Progenitor cell of endocrine pancreas (in vitro differentiated cells): ENCODE measurements at regions not wholly inside any gene's neighbourhood (a gene's known extent, or its start where the extent isn't known, plus 50 kb on each side); places are given as distances from the start of the nearest gene placed in this dataset.

Experiments
- DNase-seq: peaks from one replicate; pipeline ENCODE4 v3.0.0; 2021; ENCODE audit warnings: low spot score; ENCODE audit not compliant: unreplicated experiment
- H3K27ac Mint-ChIP-seq: 2 replicates; pipeline ENCODE4 v1.8.0; 2021; ENCODE audit warnings: mild to moderate bottlenecking, moderate library complexity, mixed read lengths
- H3K27me3 Mint-ChIP-seq: 2 replicates; pipeline ENCODE4 v1.8.0; 2021; ENCODE audit warnings: mixed read lengths
- H3K36me3 Mint-ChIP-seq: 2 replicates; pipeline ENCODE4 v1.8.0; 2022; ENCODE audit warnings: mixed read lengths; ENCODE audit not compliant: insufficient read depth
- H3K4me1 Mint-ChIP-seq: 2 replicates; pipeline ENCODE4 v1.8.0; 2021; ENCODE audit warnings: low read depth, mixed read lengths
- H3K4me3 Mint-ChIP-seq: 2 replicates; pipeline ENCODE4 v1.8.0; 2021; ENCODE audit warnings: low read depth, mild to moderate bottlenecking, moderate library complexity, mixed read lengths
- H3K9me3 Mint-ChIP-seq: 2 replicates; pipeline ENCODE4 v1.8.0; 2021; ENCODE audit warnings: low read depth, mixed read lengths
- TF ChIP-seq, protein P1 (sequence below): fragments of 200-600 bp; sonication (generic); IDR thresholded peaks from one replicate; pipeline ENCODE4 v1.5.0; 2021; ENCODE audit warnings: antibody characterized with exemption, mild to moderate bottlenecking; ENCODE audit not compliant: unreplicated experiment

DNA sequence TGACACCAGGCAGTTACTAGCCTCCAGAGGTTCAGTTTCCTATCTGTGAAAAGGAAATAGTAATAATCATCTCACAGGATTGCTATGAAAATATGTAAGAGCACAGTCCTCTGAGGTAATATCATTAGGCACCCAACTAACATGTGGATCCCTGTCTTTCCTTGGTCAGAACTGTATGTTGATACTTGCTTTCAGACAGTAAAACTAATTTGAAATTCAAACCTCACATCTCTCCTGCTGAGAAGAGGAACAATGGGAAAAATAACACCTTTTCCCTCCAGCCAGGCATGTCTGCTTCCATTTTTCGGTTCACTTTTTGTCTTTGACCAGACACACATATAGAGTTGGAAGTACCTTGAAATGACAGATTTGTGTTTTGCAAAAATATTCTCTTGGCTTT, 262.7 kb downstream of the IL15 start:
- Mint-ChIP-seq H3K4me1 (no peaks in the 10 kb centered on the region), H3K27ac (no peak overlapping the region), H3K9me3 (peaks cover 2% of the 10 kb centered on the region), H3K4me3 (no peak overlapping the region), H3K27me3 (no peaks in the 10 kb centered on the region), H3K36me3 (no peaks in the 10 kb centered on the region)
- no peak for DNase-seq
- TF ChIP-seq, protein P1, sequence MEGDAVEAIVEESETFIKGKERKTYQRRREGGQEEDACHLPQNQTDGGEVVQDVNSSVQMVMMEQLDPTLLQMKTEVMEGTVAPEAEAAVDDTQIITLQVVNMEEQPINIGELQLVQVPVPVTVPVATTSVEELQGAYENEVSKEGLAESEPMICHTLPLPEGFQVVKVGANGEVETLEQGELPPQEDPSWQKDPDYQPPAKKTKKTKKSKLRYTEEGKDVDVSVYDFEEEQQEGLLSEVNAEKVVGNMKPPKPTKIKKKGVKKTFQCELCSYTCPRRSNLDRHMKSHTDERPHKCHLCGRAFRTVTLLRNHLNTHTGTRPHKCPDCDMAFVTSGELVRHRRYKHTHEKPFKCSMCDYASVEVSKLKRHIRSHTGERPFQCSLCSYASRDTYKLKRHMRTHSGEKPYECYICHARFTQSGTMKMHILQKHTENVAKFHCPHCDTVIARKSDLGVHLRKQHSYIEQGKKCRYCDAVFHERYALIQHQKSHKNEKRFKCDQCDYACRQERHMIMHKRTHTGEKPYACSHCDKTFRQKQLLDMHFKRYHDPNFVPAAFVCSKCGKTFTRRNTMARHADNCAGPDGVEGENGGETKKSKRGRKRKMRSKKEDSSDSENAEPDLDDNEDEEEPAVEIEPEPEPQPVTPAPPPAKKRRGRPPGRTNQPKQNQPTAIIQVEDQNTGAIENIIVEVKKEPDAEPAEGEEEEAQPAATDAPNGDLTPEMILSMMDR, result no peak

DNA sequence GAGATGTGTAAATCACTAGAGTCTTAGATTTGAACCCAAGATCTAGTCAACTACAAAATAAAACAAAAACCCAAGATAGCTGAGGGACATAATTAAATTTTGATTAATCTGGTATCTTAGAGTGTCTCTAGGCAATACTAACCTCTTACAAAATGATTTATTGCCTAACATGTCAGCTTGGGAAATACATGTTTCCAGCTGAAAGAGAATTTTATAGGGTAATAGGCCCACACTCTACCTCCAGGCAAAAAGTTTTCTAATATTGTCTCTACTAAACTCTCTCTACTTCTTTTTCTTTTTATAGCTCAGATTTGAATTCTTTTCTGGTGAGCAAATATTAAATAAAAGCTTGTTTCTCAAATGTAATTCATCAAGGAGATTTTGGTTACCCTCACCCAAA, 263.2 kb downstream of the IL15 start:
- TF ChIP-seq, protein P1, result no peak
- H3K4me3 Mint-ChIP-seq, result no peak overlapping the region
- H3K27ac Mint-ChIP-seq, result no peak overlapping the region
- no peaks in the 10 kb centered on the region for H3K36me3 Mint-ChIP-seq
- no peaks in the 10 kb centered on the region for H3K4me1 Mint-ChIP-seq
- H3K9me3 Mint-ChIP-seq, result peaks cover 2% of the 10 kb centered on the region
- DNase-seq, result no peak
- no peaks in the 10 kb centered on the region for H3K27me3 Mint-ChIP-seq

DNA sequence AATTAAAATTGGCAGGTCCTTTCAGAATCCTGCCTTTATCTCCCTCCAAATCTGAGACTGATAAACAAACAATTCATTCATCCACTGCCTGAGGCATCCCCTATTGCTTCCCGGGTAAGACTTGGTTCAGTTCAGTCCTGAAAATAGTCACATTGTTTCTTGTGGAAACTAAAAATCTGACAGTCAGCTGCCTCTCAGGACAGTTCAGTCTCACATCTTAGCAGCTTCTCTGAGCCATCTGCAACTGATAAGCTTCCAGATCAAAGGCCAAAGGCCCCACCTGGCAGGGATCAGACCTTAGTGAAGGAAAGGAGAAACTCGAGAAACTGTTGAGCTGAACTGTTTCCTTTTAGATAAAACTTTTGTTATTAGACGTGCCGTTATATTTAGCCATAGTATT, 264.5 kb downstream of the IL15 start:
- Mint-ChIP-seq H3K4me1 (no peaks in the 10 kb centered on the region), H3K27ac (no peak overlapping the region), H3K27me3 (no peaks in the 10 kb centered on the region), H3K36me3 (no peaks in the 10 kb centered on the region), H3K9me3 (peaks cover 2% of the 10 kb centered on the region), H3K4me3 (no peak overlapping the region)
- TF ChIP-seq, protein P1, result no peak
- no peak for DNase-seq

DNA sequence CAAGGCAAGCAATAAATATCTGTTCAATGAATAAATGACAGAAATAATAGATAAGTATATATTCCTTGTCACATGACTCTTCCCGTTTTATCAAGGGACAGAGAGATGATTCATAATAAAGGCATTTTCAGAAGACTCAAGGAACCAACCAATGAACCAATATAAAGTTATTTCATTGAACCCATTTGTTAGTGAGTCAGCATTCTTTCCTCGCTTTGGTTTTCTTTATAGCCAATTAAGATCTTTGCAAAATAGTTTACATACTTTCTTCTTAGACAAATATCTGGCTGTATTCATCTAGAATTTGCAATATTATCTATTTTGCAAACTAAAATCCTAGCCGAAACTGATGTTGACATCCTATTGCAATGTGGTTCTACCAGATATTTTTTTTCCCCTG, 269.4 kb downstream of the IL15 start:
- no peaks in the 10 kb centered on the region for H3K36me3 Mint-ChIP-seq
- no peak overlapping the region for H3K27ac Mint-ChIP-seq
- no peaks in the 10 kb centered on the region for H3K27me3 Mint-ChIP-seq
- no peaks in the 10 kb centered on the region for H3K4me1 Mint-ChIP-seq
- no peak overlapping the region for H3K4me3 Mint-ChIP-seq
- TF ChIP-seq, protein P1, result no peak
- DNase-seq, result no peak
- H3K9me3 Mint-ChIP-seq, result peaks cover 2% of the 10 kb centered on the region

DNA sequence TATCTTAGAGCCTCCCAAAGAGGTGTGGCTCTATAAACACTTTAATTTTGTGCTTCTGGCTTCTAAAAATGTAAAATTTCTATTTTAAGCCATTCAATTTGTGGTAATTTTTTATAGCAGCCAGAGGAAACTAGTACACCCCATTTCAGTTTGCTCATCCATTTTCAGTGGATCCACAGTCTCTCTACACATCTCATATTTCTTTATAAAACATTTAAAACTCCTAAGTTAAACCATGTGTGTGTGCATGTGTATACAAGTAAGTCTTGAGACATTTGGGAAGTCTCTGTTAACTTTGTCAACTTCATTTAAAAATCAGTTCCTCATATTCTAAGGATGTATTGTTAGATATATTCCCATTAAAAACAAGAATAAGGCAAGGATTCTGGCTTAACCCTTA, 273.2 kb downstream of the IL15 start:
- Mint-ChIP-seq H3K9me3 (no peaks in the 10 kb centered on the region), H3K4me1 (no peaks in the 10 kb centered on the region), H3K27ac (no peak overlapping the region), H3K36me3 (no peaks in the 10 kb centered on the region), H3K4me3 (no peak overlapping the region), H3K27me3 (no peaks in the 10 kb centered on the region)
- TF ChIP-seq, protein P1, result no peak
- no peak for DNase-seq
